NCI-H1105 (cell line): ENCODE measurements at regions not wholly inside any gene's neighbourhood (a gene's known extent, or its start where the extent isn't known, plus 50 kb on each side); places are given as distances from the start of the nearest gene placed in this dataset.
"Not testable (repeated sequence)": the region's sequence is repeated elsewhere in the genome, so short reads cannot be mapped to it uniquely, and the experiment has no call there.

ENCODE experiments used
- DNase-seq: peaks from one replicate; lab custom pipeline; 2025; lab: John Stamatoyannopoulos, UW

- no peak for DNase-seq
Measured at GRCh38 chr14:71606064-71606463, 326.2 kb upstream of the RGS6 start.

- DNase-seq = no peak
Measured at GRCh38 chr14:71606575-71606974, 325.7 kb upstream of the RGS6 start.

GRCh38 chr14:71607056-71607455 lies 325.2 kb upstream of the RGS6 start:
- DNase-seq = no peak

- no peak for DNase-seq
Measured at GRCh38 chr14:71610149-71610548, 322.1 kb upstream of the RGS6 start.

GRCh38 chr14:71610797-71611196 lies 321.4 kb upstream of the RGS6 start:
- DNase-seq = peak; percentile 70

- DNase-seq = no peak
Measured at GRCh38 chr14:71613168-71613567, 319.1 kb upstream of the RGS6 start.

- no peak for DNase-seq
Measured at GRCh38 chr14:71616013-71616412, 316.2 kb upstream of the RGS6 start.

GRCh38 chr14:71618047-71618446 lies 314.2 kb upstream of the RGS6 start:
- no peak for DNase-seq

GRCh38 chr14:71618716-71619115 lies 313.5 kb upstream of the RGS6 start:
- no peak for DNase-seq

- DNase-seq = no peak
Measured at GRCh38 chr14:71619472-71619871, 312.8 kb upstream of the RGS6 start.

- no peak for DNase-seq
Measured at GRCh38 chr14:71620401-71620800, 311.8 kb upstream of the RGS6 start.

GRCh38 chr14:71621276-71621675 lies 311.0 kb upstream of the RGS6 start:
- no peak for DNase-seq

- DNase-seq = no peak
Measured at GRCh38 chr14:71621980-71622605, 310.1 kb upstream of the RGS6 start.

GRCh38 chr14:71623939-71624338 lies 308.3 kb upstream of the RGS6 start:
- DNase-seq = no peak

GRCh38 chr14:71625175-71625574 lies 307.1 kb upstream of the RGS6 start:
- DNase-seq = no peak

- DNase-seq = no peak
Measured at GRCh38 chr14:71625891-71626701, 306.1 kb upstream of the RGS6 start.

- DNase-seq = no peak
Measured at GRCh38 chr14:71628433-71628832, 303.8 kb upstream of the RGS6 start.

GRCh38 chr14:71629250-71629649 lies 303.0 kb upstream of the RGS6 start:
- no peak for DNase-seq

GRCh38 chr14:71629765-71630492 lies 302.3 kb upstream of the RGS6 start:
- DNase-seq = no peak

GRCh38 chr14:71631030-71631429 lies 301.2 kb upstream of the RGS6 start:
- DNase-seq = not testable (repeated sequence)

- DNase-seq = no peak
Measured at GRCh38 chr14:71632440-71632946, 299.7 kb upstream of the RGS6 start.

- no peak for DNase-seq
Measured at GRCh38 chr14:71636076-71636475, 296.2 kb upstream of the RGS6 start.
